NCI-H460 (cell line): ENCODE measurements at regions not wholly inside any gene's neighbourhood (a gene's known extent, or its start where the extent isn't known, plus 50 kb on each side); places are given as distances from the start of the nearest gene placed in this dataset.
"Not testable (repeated sequence)": the region's sequence is repeated elsewhere in the genome, so short reads cannot be mapped to it uniquely, and the experiment has no call there.

ENCODE experiments used
- DNase-seq: peaks from one replicate; pipeline ENCODE4 v3.0.0-alpha.2; 2016; ENCODE audit warnings: low read depth; ENCODE audit errors: extremely low read depth

GRCh38 chr22:23443905-23444304, 136.2 kb downstream of the IGLL1 start:
- not testable (repeated sequence) for DNase-seq

- not testable (repeated sequence) for DNase-seq
Observed at GRCh38 chr22:23439581-23439980, 140.5 kb downstream of the IGLL1 start.

GRCh38 chr22:23438216-23438615, 141.9 kb downstream of the IGLL1 start:
- DNase-seq = no peak

- no peak for DNase-seq
Observed at GRCh38 chr22:23437779-23438178, 142.3 kb downstream of the IGLL1 start.

GRCh38 chr22:23437107-23437395, 143.0 kb downstream of the IGLL1 start:
- DNase-seq = not testable (repeated sequence)

GRCh38 chr22:23436354-23437106, 143.6 kb downstream of the IGLL1 start:
- not testable (repeated sequence) for DNase-seq

GRCh38 chr22:23435186-23435585, 144.9 kb downstream of the IGLL1 start:
- not testable (repeated sequence) for DNase-seq

- DNase-seq = not testable (repeated sequence)
Observed at GRCh38 chr22:23434198-23434830, 145.8 kb downstream of the IGLL1 start.

- DNase-seq = not testable (repeated sequence)
Observed at GRCh38 chr22:23433127-23434005, 146.7 kb downstream of the IGLL1 start.

- DNase-seq = not testable (repeated sequence)
Observed at GRCh38 chr22:23432719-23433118, 147.4 kb downstream of the IGLL1 start.

GRCh38 chr22:23431337-23432072, 148.6 kb downstream of the IGLL1 start:
- DNase-seq = no peak

- DNase-seq = not testable (repeated sequence)
Observed at GRCh38 chr22:23424551-23425068, 155.5 kb downstream of the IGLL1 start.

- DNase-seq = no peak
Observed at GRCh38 chr22:23424031-23424430, 156.1 kb downstream of the IGLL1 start.

GRCh38 chr22:23422281-23422680, 157.8 kb downstream of the IGLL1 start:
- not testable (repeated sequence) for DNase-seq

GRCh38 chr22:23421300-23421699, 158.8 kb downstream of the IGLL1 start:
- not testable (repeated sequence) for DNase-seq

- no peak for DNase-seq
Observed at GRCh38 chr22:23419931-23420330, 160.2 kb downstream of the IGLL1 start.

- DNase-seq = no peak
Observed at GRCh38 chr22:23419171-23419570, 160.9 kb downstream of the IGLL1 start.

- no peak for DNase-seq
Observed at GRCh38 chr22:23418159-23418788, 161.8 kb downstream of the IGLL1 start.

GRCh38 chr22:23417327-23417726, 162.8 kb downstream of the IGLL1 start:
- not testable (repeated sequence) for DNase-seq

GRCh38 chr22:23416169-23416690, 163.9 kb downstream of the IGLL1 start:
- not testable (repeated sequence) for DNase-seq
